Spleen (tissue), 7 donors: ENCODE measurements at regions not wholly inside any gene's neighbourhood (a gene's known extent, or its start where the extent isn't known, plus 50 kb on each side); places are given as distances from the start of the nearest gene placed in this dataset.

Source experiments
- CTCF ChIP-seq, 11 experiments: fragments of 200-600 bp in 7 of 11; fragments of 450-650 bp in 4 of 11; sonication (generic) in 4 of 11; IDR thresholded peaks in 8 of 11; conservative IDR thresholded peaks in 3 of 11; 1 replicate in 7 of 11; 2 replicates in 4 of 11; pipeline versions ENCODE4 v1.4.0 to v1.8.0; 2016 to 2021; ENCODE audit warnings: antibody characterized with exemption in 11 of 11, inconsistent platforms in 4 of 11, mild to moderate bottlenecking in 1 of 11
- POLR2A ChIP-seq, 3 donors: fragments of 450-650 bp; IDR thresholded peaks; one replicate each; pipeline ENCODE4 v1.5.1; 2017; ENCODE audit warnings: antibody characterized with exemption in 3 of 3, mild to moderate bottlenecking in 1 of 3
- POLR2AphosphoS5 ChIP-seq, 3 donors: sonication (generic); formaldehyde crosslinking; IDR thresholded peaks; one replicate each; pipeline ENCODE4 v1.5.1; 2017; ENCODE audit warnings: antibody characterized with exemption in 3 of 3
- donor health status: DM: no; HTN: no; CAD: no; lungs with moderate emphysema.
- donor health status: DM: no; HTN: no; CAD: no.
- donor health status: DM: no; HTN: no; CAD: no.

GRCh38 chr5:40137223-40137622 is 542.5 kb upstream of the PTGER4 start:
- TF ChIP-seq POLR2A (IDR thresholded peaks at IDR 0.05) (no peak), CTCF (IDR thresholded peaks at IDR 0.05 in 8 of 11, conservative IDR thresholded peaks at IDR 0.05 in 3 of 11) (no peak), POLR2AphosphoS5 (IDR thresholded peaks at IDR 0.05) (no peak)
